Panc1 (cell line): ENCODE measurements at regions not wholly inside any gene's neighbourhood (a gene's known extent, or its start where the extent isn't known, plus 50 kb on each side); places are given as distances from the start of the nearest gene placed in this dataset.

ENCODE experiments used
- ATAC-seq: fragments of 200-7000 bp; cut with Tn5 transposase; 2 replicates; pipeline ENCODE4 v1.9.1; 2020; ENCODE audit warnings: mild to moderate bottlenecking, moderate library complexity
- BruUV-seq: library from RNA; stranded (reverse); fragments of 400-500 nt; replicated peaks from 2 replicates; lab custom pipeline; 2021; lab: Mats Ljungman, UMichigan
- CTCF ChIA-PET: fragments of 300-600 bp; sonication (Branson Sonifier 250); formaldehyde crosslinking; loops from one replicate; lab custom pipeline; 2022; ENCODE audit warnings: antibody characterized with exemption; lab: Charles Lee
- POLR2A ChIA-PET: fragments of 300-600 bp; sonication (Branson Sonifier 250); formaldehyde crosslinking; loops from one replicate; lab custom pipeline; 2022; ENCODE audit warnings: antibody characterized with exemption; lab: Charles Lee
- DNase-seq: peaks from one replicate; pipeline ENCODE4 v3.0.0-alpha.2; 2010; ENCODE audit warnings: low read depth, low spot score
- H3K27ac ChIP-seq: 2 replicates; pipeline ENCODE4 v1.5.1; 2011; ENCODE audit warnings: mild to moderate bottlenecking, low read length, inconsistent platforms
- H3K27me3 ChIP-seq: fragments of 200-500 bp; sonication (Bioruptor generic); 2 replicates; pipeline ENCODE4 v1.6.0; 2014; ENCODE audit warnings: low read length, inconsistent platforms; ENCODE audit not compliant: control insufficient read depth, insufficient read depth
- H3K36me3 ChIP-seq: fragments of 200-500 bp; sonication (Bioruptor generic); 2 replicates; pipeline ENCODE4 v1.5.1; 2014; ENCODE audit warnings: inconsistent platforms, mild to moderate bottlenecking, low read length, moderate library complexity; ENCODE audit not compliant: control insufficient read depth, insufficient read depth
- H3K4me1 ChIP-seq: 2 replicates; pipeline ENCODE4 v1.5.1; 2011; ENCODE audit warnings: inconsistent platforms, mild to moderate bottlenecking, low read length, moderate library complexity; ENCODE audit not compliant: control insufficient read depth, insufficient read depth
- H3K4me3 ChIP-seq, 2 experiments: 2 replicates each; pipeline ENCODE4 v1.5.1; 2011 to 2012; ENCODE audit warnings: low read depth in 2 of 2, low read length in 2 of 2, mild to moderate bottlenecking in 2 of 2, inconsistent platforms in 1 of 2, moderate library complexity in 1 of 2
- H3K9me3 ChIP-seq: fragments of 200-500 bp; sonication (Bioruptor generic); 2 replicates; pipeline ENCODE4 v1.5.1; 2014; ENCODE audit warnings: low read depth, mild to moderate bottlenecking, inconsistent platforms, low read length, moderate library complexity; ENCODE audit not compliant: control insufficient read depth, insufficient read depth
- POLR2AphosphoS5 ChIP-seq: IDR thresholded peaks from 2 replicates; pipeline ENCODE4 v1.6.1; 2012; ENCODE audit warnings: mild to moderate bottlenecking, low read depth, low read length, moderate library complexity
- SIN3A ChIP-seq: IDR thresholded peaks from 2 replicates; pipeline ENCODE4 v1.6.1; 2012; ENCODE audit warnings: low read depth, mild to moderate bottlenecking, low read length, moderate library complexity, borderline replicate concordance; ENCODE audit not compliant: insufficient read depth
- TCF7L2 ChIP-seq: IDR thresholded peaks from 2 replicates; pipeline ENCODE4 v1.6.1; 2011; ENCODE audit warnings: mild to moderate bottlenecking, low read depth, low read length, inconsistent platforms
- in situ Hi-C: cut with HindIII; loops from 2 replicates; pipeline ENCODE4 v1.10.0; 2016; ENCODE audit warnings: low sequenced_read_pairs, low pct_unique_long_range_greater_than_20kb
- intact Hi-C: fragments of 100-400 bp; cut with micrococcal nuclease; formaldehyde crosslinking; loops from one replicate; pipeline ENCODE4 v1.10.0; 2022; ENCODE audit not compliant: unreplicated experiment
- TF ChIP-seq, protein P1 (sequence below): fragments of 450-650 bp; IDR thresholded peaks from 2 replicates; pipeline ENCODE4 v1.5.1; 2017; ENCODE audit warnings: mild to moderate bottlenecking
- TF ChIP-seq, protein P2 (sequence below), 2 experiments: IDR thresholded peaks; 2 replicates each; pipeline ENCODE4 v1.6.1; 2011 to 2012; ENCODE audit warnings: low read depth in 2 of 2, control low read depth in 1 of 2, low read length in 1 of 2, mild to moderate bottlenecking in 1 of 2, moderate library complexity in 1 of 2; ENCODE audit not compliant: insufficient read depth in 1 of 2

DNA sequence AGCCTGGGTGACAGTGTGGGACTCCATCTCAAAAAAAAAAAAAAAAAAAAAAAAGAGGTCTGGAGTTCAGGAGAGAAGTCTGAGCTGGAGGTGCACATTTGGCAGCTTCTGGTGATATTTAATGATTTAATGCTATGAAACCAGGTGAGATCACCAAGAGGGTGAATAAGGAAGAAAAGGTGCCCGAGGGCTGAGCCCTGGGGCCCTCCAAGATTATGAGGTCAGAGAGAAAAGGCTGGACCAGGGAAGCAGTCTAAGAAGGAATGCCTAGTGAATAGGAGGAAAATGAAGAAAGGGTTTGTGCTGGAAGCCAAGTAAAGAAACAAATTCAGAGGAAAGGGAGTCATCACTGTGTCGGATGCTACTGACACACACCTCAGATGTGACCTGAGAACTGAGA lies 88.0 kb upstream of the PELI1 start:
- no peaks in the 10 kb centered on the region for H3K9me3 ChIP-seq
- intact Hi-C loops (no loop called here), in situ Hi-C loops (no loop called here)
- no peak overlapping the region for H3K4me3 ChIP-seq
- H3K36me3 ChIP-seq, result no peaks in the 10 kb centered on the region
- no peak overlapping the region for H3K27ac ChIP-seq
- BruUV-seq, result no TSS peak
- ChIA-PET POLR2A (no interaction called here), CTCF (no interaction called here)
- TF ChIP-seq, protein P1, sequence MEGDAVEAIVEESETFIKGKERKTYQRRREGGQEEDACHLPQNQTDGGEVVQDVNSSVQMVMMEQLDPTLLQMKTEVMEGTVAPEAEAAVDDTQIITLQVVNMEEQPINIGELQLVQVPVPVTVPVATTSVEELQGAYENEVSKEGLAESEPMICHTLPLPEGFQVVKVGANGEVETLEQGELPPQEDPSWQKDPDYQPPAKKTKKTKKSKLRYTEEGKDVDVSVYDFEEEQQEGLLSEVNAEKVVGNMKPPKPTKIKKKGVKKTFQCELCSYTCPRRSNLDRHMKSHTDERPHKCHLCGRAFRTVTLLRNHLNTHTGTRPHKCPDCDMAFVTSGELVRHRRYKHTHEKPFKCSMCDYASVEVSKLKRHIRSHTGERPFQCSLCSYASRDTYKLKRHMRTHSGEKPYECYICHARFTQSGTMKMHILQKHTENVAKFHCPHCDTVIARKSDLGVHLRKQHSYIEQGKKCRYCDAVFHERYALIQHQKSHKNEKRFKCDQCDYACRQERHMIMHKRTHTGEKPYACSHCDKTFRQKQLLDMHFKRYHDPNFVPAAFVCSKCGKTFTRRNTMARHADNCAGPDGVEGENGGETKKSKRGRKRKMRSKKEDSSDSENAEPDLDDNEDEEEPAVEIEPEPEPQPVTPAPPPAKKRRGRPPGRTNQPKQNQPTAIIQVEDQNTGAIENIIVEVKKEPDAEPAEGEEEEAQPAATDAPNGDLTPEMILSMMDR, result no peak
- TF ChIP-seq, protein P2, sequence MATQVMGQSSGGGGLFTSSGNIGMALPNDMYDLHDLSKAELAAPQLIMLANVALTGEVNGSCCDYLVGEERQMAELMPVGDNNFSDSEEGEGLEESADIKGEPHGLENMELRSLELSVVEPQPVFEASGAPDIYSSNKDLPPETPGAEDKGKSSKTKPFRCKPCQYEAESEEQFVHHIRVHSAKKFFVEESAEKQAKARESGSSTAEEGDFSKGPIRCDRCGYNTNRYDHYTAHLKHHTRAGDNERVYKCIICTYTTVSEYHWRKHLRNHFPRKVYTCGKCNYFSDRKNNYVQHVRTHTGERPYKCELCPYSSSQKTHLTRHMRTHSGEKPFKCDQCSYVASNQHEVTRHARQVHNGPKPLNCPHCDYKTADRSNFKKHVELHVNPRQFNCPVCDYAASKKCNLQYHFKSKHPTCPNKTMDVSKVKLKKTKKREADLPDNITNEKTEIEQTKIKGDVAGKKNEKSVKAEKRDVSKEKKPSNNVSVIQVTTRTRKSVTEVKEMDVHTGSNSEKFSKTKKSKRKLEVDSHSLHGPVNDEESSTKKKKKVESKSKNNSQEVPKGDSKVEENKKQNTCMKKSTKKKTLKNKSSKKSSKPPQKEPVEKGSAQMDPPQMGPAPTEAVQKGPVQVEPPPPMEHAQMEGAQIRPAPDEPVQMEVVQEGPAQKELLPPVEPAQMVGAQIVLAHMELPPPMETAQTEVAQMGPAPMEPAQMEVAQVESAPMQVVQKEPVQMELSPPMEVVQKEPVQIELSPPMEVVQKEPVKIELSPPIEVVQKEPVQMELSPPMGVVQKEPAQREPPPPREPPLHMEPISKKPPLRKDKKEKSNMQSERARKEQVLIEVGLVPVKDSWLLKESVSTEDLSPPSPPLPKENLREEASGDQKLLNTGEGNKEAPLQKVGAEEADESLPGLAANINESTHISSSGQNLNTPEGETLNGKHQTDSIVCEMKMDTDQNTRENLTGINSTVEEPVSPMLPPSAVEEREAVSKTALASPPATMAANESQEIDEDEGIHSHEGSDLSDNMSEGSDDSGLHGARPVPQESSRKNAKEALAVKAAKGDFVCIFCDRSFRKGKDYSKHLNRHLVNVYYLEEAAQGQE (IDR thresholded peaks at IDR 0.05; ENCODE audit: insufficient read depth in 1 of 2, low read depth in 2 of 2, low read length in 1 of 2), result no peak
- TF ChIP-seq SIN3A (no peak), TCF7L2 (no peak), POLR2AphosphoS5 (no peak)
- peaks cover 15% of the 10 kb centered on the region for H3K27me3 ChIP-seq
- H3K4me1 ChIP-seq, result peaks cover 6% of the 10 kb centered on the region; the same call in 1 of the 2 replicates
- DNase-seq, result no peak
- no peak for ATAC-seq

DNA sequence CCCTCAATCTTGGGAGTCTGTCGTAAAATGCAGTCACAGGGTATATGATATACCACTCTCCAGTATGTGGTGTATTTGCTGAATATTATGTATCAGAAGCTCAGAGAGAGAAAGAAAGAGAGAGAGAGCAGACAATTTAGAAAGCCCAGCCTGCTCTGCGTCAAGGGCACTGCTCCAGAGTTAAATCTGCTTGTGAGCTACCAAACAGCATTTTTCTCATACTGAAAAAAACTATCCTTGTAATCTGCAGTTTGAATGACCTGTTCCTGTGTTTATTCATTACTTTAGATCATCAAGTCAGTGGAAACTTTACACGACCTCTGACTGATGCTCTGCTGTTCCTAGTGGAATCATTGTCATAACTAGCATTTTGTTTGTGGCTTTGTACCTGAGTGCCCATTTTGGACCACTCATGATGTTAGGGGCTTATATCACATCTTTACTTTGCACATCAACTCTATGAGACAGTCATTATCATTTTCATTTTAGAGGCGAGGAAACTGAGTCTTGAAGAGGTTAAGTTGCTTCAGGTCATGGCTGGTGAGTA lies 89.2 kb upstream of the PELI1 start:
- ATAC-seq (no peak), DNase-seq (no peak)
- Histone ChIP-seq H3K4me1 (no peaks in the 10 kb centered on the region), H3K4me3 (no peak overlapping the region), H3K36me3 (no peaks in the 10 kb centered on the region), H3K9me3 (no peaks in the 10 kb centered on the region), H3K27me3 (peaks cover 6% of the 10 kb centered on the region), H3K27ac (no peak overlapping the region)
- intact Hi-C loops, result no loop called here
- ChIA-PET CTCF (interaction anchor here (0.6 kb wide), 1 partner anchor 9 kb away, joined by 3 read pairs; no protein-coding TSS in a partner anchor), POLR2A (no interaction called here)
- in situ Hi-C loops, result no loop called here
- TF ChIP-seq SIN3A, result no peak
- TF ChIP-seq POLR2AphosphoS5, result no peak
- TF ChIP-seq, protein P2 (IDR thresholded peaks at IDR 0.05; ENCODE audit: insufficient read depth in 1 of 2, low read depth in 2 of 2, low read length in 1 of 2), result no peak
- no peak for TF ChIP-seq TCF7L2
- TF ChIP-seq, protein P1, result no peak
- BruUV-seq, result no TSS peak
